Ishikawa (cell line): ENCODE measurements at regions not wholly inside any gene's neighbourhood (a gene's known extent, or its start where the extent isn't known, plus 50 kb on each side); places are given as distances from the start of the nearest gene placed in this dataset.

Experiments used
- CEBPB ChIP-seq: IDR thresholded peaks from 2 replicates; pipeline ENCODE4 v1.6.1; 2012
- CREB1 ChIP-seq: IDR thresholded peaks from 2 replicates; pipeline ENCODE4 v1.6.1; 2012; ENCODE audit warnings: low read depth
- EGR1 ChIP-seq: IDR thresholded peaks from 2 replicates; pipeline ENCODE4 v1.6.1; 2012
- EP300 ChIP-seq: IDR thresholded peaks from 2 replicates; pipeline ENCODE4 v1.6.1; 2012; ENCODE audit warnings: borderline replicate concordance
- FOXM1 ChIP-seq: IDR thresholded peaks from 2 replicates; pipeline ENCODE4 v1.6.1; 2012; ENCODE audit warnings: low read depth, borderline replicate concordance
- NFIC ChIP-seq: IDR thresholded peaks from 2 replicates; pipeline ENCODE4 v1.6.1; 2012
- RAD21 ChIP-seq: IDR thresholded peaks from 2 replicates; pipeline ENCODE4 v1.6.1; 2012; ENCODE audit warnings: low read depth
- TAF1 ChIP-seq: IDR thresholded peaks from 2 replicates; pipeline ENCODE4 v1.6.1; 2012; ENCODE audit warnings: low read depth, mild to moderate bottlenecking
- TCF12 ChIP-seq: IDR thresholded peaks from 2 replicates; pipeline ENCODE4 v1.6.1; 2012; ENCODE audit warnings: low read depth
- TEAD4 ChIP-seq: IDR thresholded peaks from 2 replicates; pipeline ENCODE4 v1.6.1; 2012
- YY1 ChIP-seq: IDR thresholded peaks from 2 replicates; pipeline ENCODE4 v1.6.1; 2012; ENCODE audit warnings: low read depth
- ZBTB7A ChIP-seq: IDR thresholded peaks from 2 replicates; pipeline ENCODE4 v1.6.1; 2012; ENCODE audit warnings: low read depth
- TF ChIP-seq, protein P1 (sequence below): IDR thresholded peaks from 2 replicates; pipeline ENCODE4 v1.6.1; 2012; ENCODE audit warnings: low read depth, mild to moderate bottlenecking
- TF ChIP-seq, protein P2 (sequence below): IDR thresholded peaks from 2 replicates; pipeline ENCODE4 v1.6.1; 2012
- TF ChIP-seq, protein P3 (sequence below): IDR thresholded peaks from 2 replicates; pipeline ENCODE4 v1.6.1; 2012

DNA sequence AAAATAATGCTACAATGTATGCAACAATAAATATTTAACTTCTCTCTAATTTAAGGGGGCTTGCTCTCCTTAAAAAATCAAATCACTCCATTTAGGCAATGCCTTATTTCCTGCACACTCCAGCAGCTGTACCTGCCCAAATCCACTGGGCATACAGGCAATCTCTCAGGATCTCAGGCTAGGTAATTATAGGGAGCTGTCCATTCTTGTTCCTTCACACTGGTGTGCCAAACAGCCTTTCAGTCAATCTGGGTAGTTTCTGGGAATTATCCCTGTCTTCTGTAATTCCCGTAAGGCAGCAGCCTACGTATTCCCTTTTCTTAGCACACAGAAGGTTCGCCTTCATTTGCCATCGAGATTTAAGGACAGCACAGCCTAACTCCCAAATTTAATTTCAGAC, 922.6 kb upstream of the SLIT2 start:
- TF ChIP-seq, protein P1, sequence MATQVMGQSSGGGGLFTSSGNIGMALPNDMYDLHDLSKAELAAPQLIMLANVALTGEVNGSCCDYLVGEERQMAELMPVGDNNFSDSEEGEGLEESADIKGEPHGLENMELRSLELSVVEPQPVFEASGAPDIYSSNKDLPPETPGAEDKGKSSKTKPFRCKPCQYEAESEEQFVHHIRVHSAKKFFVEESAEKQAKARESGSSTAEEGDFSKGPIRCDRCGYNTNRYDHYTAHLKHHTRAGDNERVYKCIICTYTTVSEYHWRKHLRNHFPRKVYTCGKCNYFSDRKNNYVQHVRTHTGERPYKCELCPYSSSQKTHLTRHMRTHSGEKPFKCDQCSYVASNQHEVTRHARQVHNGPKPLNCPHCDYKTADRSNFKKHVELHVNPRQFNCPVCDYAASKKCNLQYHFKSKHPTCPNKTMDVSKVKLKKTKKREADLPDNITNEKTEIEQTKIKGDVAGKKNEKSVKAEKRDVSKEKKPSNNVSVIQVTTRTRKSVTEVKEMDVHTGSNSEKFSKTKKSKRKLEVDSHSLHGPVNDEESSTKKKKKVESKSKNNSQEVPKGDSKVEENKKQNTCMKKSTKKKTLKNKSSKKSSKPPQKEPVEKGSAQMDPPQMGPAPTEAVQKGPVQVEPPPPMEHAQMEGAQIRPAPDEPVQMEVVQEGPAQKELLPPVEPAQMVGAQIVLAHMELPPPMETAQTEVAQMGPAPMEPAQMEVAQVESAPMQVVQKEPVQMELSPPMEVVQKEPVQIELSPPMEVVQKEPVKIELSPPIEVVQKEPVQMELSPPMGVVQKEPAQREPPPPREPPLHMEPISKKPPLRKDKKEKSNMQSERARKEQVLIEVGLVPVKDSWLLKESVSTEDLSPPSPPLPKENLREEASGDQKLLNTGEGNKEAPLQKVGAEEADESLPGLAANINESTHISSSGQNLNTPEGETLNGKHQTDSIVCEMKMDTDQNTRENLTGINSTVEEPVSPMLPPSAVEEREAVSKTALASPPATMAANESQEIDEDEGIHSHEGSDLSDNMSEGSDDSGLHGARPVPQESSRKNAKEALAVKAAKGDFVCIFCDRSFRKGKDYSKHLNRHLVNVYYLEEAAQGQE: peak; percentile 46; the same call in 1 of the 2 replicates
- TF ChIP-seq CREB1 (no peak), FOXM1 (no peak)

DNA sequence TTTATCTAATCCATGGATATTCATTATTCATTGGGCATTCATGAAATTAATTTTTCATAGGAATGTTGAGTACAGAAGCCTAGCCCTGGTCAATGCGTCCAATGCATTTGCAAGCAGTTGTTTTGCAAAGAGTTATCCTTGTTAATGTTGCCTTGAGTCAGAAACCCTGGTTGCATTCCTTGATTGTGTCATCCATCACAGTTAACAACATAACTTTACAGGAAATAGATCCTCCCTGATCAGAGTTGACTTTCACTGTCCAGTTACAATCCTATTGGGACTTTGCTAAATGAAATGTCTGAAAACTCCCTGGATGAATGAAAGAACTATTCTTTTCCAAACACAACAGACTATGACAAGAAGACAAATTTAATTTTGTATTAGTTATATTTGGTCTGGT, 924.3 kb upstream of the SLIT2 start:
- TF ChIP-seq FOXM1: no peak
- TF ChIP-seq CREB1: no peak
- TF ChIP-seq, protein P1: no peak
- no peak for TF ChIP-seq RAD21
- TF ChIP-seq, protein P2, sequence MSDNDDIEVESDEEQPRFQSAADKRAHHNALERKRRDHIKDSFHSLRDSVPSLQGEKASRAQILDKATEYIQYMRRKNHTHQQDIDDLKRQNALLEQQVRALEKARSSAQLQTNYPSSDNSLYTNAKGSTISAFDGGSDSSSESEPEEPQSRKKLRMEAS: no peak
- TF ChIP-seq TEAD4: no peak

DNA sequence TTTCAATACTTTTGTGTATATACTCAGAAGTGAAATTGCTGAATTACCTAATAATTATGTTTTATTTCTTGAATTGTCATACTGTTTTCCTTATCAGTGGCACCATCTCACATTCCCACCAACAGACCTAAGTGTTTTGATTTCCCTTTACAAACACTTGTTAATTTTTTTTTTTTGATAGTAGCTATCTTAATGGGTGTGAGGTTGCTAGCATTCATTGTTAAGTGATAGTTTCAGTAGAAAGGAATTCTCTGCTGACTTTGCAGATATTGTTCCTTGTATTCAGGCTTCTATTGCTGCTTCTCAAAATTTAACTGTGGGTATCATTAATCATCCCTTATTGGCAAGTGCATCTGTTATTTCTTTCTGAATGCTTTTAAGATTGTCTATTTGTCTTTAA, 927.5 kb upstream of the SLIT2 start:
- TF ChIP-seq TEAD4 (no peak), CREB1 (no peak), YY1 (no peak), TCF12 (no peak), RAD21 (no peak), EP300 (no peak), ZBTB7A (no peak), CEBPB (no peak), NFIC (no peak), EGR1 (no peak), TAF1 (no peak)
- TF ChIP-seq, protein P2: no peak
- TF ChIP-seq, protein P3, sequence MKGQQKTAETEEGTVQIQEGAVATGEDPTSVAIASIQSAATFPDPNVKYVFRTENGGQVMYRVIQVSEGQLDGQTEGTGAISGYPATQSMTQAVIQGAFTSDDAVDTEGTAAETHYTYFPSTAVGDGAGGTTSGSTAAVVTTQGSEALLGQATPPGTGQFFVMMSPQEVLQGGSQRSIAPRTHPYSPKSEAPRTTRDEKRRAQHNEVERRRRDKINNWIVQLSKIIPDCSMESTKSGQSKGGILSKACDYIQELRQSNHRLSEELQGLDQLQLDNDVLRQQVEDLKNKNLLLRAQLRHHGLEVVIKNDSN: no peak

DNA sequence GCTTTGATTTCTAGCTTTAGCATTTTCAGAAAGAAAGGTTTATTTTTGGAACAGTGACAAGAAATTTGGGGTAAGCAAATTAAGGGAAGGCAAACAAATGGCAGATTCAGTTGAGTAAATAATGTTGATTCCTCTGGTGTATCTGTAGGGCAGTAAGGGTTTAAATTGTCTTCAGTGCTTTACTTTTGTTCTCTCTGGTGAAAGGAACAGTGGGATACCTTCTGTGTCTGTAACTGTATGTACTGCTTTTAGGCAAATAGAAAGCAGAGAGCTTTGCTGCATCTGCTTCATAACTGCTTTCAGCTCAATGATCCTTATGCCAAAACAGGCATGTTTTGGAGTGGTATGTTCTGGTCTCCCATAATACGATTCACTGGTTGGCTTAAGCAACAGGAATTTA, 932.1 kb upstream of the SLIT2 start:
- TF ChIP-seq, protein P1: no peak
- TF ChIP-seq TEAD4 (no peak), TAF1 (no peak), EP300 (no peak), EGR1 (no peak), YY1 (no peak), CEBPB (no peak), TCF12 (no peak), NFIC (no peak), FOXM1 (no peak), ZBTB7A (no peak), CREB1 (no peak), RAD21 (no peak)
- TF ChIP-seq, protein P2: no peak
- TF ChIP-seq, protein P3: no peak

DNA sequence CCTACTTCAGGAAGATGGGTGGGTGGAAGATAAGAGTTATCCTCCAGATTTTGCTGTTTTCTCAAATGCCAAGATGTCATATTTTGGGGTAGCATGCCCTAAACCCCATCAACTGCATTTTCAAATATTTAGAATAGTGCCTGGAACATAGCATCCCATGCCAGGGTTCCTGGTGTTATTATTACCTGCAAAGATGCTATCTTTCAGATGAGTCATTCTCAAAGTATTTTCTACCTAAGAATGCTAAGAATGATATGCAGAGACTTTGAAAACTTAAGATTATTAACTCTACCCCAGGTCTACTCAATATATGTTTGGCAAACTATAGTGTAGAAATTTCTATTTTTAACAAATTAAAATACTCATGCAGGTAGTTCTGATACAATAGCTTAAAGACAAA, 934.3 kb upstream of the SLIT2 start:
- TF ChIP-seq, protein P3: no peak
- TF ChIP-seq TEAD4: peak; percentile 36; the same call in 1 of the 2 replicates
